ENCODE measurements at regions not wholly inside any gene's neighbourhood (a gene's known extent, or its start where the extent isn't known, plus 50 kb on each side); places are given as distances from the start of the nearest gene placed in this dataset.

DNA sequence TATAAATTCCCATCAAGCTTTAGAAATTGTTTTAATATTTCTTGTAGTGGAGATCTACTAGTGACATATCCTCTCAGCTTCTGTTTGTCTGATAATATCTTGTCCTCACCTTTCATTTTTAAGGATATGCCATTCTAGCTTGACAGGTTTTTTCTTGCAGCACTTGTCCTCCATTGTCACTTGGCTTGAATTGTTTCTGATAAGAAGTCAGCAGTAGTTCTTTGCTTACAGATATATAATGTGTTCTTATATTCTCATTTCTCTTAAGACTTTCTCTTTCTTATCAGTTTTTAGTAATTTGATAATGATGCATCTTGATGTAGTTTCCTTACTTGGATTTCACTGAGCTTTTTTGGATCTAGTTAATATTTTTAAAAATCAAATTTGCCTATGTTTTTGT is 120.6 kb upstream of the NUDT6 start:
- no peak for DNase-seq
- Mint-ChIP-seq H3K27ac (no peak overlapping the region), H3K4me1 (peaks cover 4% of the 10 kb centered on the region), H3K27me3 (no peaks in the 10 kb centered on the region), H3K9me3 (peaks cover 17% of the 10 kb centered on the region), H3K4me3 (no peak overlapping the region), H3K36me3 (ENCODE audit: low read depth) (peaks cover 44% of the 10 kb centered on the region)
- intact Hi-C loops (cut with micrococcal nuclease), result no loop called here

DNA sequence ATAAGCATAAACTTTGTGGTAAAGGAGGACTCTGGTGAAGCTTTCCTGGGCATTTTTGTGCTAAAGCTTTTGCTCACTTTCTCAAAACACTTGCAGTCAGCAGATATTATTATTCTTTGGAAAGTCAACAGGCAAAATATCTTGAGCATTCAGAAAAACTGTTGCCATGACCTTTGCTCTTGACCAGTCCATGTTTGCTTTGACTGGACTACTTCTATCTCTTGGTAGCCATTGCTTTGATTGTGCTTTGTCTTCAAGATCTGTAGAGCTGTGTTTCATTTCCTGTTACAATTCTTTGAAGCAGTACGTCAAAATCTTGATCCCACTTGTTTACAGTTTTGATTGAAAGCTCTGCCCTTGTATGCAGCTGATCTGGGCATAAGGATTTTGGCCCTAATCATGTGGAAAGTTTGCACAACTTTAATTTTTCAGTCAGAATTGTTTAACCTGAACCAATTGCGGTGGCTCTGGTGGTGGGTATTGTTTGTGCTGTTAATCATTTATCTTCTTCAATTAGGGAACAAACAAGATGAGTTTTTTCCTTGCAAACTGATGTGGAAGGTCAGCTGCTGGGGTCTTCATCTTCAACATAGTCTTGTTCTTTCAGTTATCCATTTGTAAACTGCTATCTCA is 121.5 kb upstream of the NUDT6 start:
- Mint-ChIP-seq H3K36me3 (ENCODE audit: low read depth) (peaks cover 49% of the 10 kb centered on the region), H3K27me3 (no peaks in the 10 kb centered on the region), H3K4me1 (peaks cover 4% of the 10 kb centered on the region), H3K4me3 (no peak overlapping the region), H3K9me3 (peaks cover 26% of the 10 kb centered on the region), H3K27ac (no peak overlapping the region)
- intact Hi-C loops (cut with micrococcal nuclease), result no loop called here
- no peak for DNase-seq

DNA sequence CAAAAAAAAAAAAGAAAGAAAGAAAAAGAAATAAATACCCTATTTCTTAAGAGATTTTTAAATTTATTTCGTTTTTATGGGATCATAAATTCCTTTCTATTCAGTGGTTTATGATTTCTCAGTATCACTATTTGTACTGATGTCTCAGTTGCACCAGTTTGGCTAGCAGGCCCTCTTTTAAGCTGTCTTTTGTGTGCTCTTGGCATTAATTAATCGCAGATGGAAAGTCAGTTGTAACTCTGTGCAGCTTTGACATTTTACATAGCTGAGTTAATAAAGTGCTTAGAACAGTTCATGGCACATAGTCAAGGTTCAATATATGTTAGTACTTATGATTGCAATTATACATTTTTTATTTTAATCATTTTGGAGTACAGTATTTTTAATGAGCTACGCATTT is 123.7 kb upstream of the NUDT6 start:
- intact Hi-C loops (cut with micrococcal nuclease), result no loop called here
- Mint-ChIP-seq H3K9me3 (peaks cover 33% of the 10 kb centered on the region), H3K4me1 (peaks cover 4% of the 10 kb centered on the region), H3K36me3 (ENCODE audit: low read depth) (peaks cover 53% of the 10 kb centered on the region), H3K27me3 (no peaks in the 10 kb centered on the region), H3K27ac (no peak overlapping the region), H3K4me3 (no peak overlapping the region)
- no peak for DNase-seq

DNA sequence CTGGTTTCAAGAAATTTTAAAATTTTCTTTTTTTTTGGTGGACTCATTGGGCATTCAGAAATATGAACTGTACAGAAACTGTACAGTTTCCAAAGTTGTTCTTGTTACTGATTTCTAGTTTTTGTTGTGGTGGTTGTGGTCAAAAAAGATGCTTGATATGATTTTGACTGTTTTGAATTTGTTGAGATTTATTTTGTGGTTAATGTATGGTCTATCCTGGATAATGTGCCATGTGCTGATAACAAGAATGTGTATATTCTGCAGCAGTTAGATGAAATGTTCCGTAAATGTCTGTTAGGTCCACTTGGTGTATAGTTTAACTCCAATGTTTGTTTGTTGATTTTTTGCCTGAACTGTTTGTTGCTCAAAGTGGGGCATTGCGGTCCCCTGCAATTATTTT is 127.6 kb upstream of the NUDT6 start:
- no peak for DNase-seq
- peaks cover 38% of the 10 kb centered on the region for H3K9me3 Mint-ChIP-seq
- no peaks in the 10 kb centered on the region for H3K4me1 Mint-ChIP-seq
- H3K4me3 Mint-ChIP-seq, result no peak overlapping the region
- H3K36me3 Mint-ChIP-seq (ENCODE audit: low read depth), result peaks cover 61% of the 10 kb centered on the region
- H3K27me3 Mint-ChIP-seq, result no peaks in the 10 kb centered on the region
- no peak overlapping the region for H3K27ac Mint-ChIP-seq
- intact Hi-C loops (cut with micrococcal nuclease), result no loop called here

DNA sequence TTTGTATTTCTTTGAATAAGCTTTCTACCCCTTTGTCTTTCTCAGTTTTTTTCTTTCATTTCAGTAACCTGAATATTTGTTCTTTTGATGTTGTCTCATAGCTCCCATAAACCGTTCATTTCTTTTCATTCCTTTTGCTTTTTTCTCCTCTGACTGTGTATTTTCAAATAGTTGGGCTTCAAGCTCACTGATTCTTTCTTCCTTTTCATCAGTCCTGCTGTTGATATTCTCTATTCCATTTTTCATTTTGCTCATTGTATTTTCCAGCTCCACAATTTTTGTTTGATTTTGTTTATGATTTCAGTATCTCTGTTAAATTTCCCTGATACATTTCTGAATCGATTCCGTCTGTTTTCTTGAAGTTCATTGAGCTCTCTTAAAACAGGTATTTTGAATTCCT is 129.6 kb upstream of the NUDT6 start:
- Mint-ChIP-seq H3K36me3 (ENCODE audit: low read depth) (peaks cover 58% of the 10 kb centered on the region), H3K27me3 (no peaks in the 10 kb centered on the region), H3K27ac (no peak overlapping the region), H3K4me1 (no peaks in the 10 kb centered on the region), H3K9me3 (peaks cover 34% of the 10 kb centered on the region), H3K4me3 (no peak overlapping the region)
- DNase-seq, result no peak
- intact Hi-C loops (cut with micrococcal nuclease), result no loop called here

DNA sequence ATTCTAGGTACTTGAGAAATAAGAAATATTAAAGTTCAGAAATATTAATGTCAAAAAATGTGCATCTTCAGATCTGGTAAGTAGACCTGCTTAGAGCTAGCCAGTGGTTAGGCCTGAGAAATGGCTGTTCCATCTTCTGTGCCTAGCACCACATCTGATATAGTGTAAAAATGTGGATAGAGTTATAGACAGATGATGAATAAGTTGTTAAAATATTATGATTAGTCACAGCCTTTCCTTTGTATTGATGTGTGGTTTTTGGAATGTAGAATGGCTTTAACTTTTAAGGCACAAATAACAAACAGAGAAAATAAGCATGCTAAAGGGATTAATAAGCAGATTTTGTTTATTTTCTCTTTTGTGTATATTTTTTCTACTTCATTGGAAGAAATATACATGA is 133.5 kb upstream of the NUDT6 start:
- Mint-ChIP-seq H3K27ac (no peak overlapping the region), H3K36me3 (ENCODE audit: low read depth) (peaks cover 61% of the 10 kb centered on the region), H3K9me3 (peaks cover 31% of the 10 kb centered on the region), H3K27me3 (no peaks in the 10 kb centered on the region), H3K4me3 (no peak overlapping the region), H3K4me1 (no peaks in the 10 kb centered on the region)
- no peak for DNase-seq
- intact Hi-C loops (cut with micrococcal nuclease), result no loop called here

DNA sequence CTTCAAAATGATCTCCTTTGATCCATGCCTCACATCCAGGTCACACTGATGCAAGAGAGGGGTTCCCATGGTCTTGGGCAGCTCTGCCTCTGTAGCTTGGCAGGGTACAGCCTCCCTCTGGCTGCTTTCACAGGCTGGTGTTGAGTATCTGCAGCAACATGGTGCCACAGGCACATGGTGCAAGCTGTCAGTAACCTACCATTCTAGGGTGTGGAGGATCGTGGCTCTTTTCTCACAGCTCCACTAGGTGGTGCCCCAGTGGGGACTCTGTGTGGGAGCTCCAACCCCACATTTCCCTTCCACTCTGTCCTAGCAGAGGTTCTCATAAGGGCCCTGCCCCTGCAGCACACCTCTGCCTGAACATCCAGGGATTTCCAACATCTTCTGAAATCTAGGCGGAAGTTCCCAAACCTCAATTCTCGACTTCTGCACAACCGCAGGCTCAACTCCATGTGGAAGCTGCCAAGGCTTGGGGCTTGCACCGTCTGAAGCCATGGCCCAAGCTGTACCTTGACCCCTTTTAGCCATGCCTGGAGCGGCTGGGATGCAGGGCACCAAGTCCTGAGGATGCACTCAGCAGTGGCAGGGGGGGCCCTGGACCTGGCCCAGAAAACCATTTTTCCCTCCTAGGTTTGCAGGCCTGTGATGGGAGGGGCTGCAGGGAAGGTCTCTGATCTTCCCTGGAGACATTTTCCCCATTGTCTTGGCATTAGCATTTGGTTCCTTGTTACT is 137.8 kb upstream of the NUDT6 start:
- Mint-ChIP-seq H3K4me1 (no peaks in the 10 kb centered on the region), H3K36me3 (ENCODE audit: low read depth) (peaks cover 39% of the 10 kb centered on the region), H3K27me3 (no peaks in the 10 kb centered on the region), H3K27ac (no peak overlapping the region), H3K4me3 (no peak overlapping the region), H3K9me3 (peaks cover 20% of the 10 kb centered on the region)
- DNase-seq, result no peak
- intact Hi-C loops (cut with micrococcal nuclease), result no loop called here

DNA sequence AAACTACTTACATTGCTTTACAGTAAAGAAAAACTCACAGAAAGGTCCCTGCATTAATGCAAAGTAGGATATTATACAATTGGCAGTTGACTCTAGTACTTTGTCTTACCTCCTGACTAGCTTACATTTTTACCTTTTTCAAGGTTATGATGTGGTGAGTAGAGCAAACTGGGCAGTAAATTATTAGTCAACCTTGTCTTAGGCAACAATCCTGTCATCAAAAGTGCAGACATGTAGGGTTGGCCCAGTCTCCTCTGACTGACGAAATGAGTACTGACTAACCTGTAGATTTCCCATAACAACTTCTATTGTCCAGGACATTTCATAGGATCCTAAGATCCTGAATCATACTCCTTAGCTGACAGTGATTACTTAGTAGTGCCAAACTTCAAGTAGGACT is 142.0 kb upstream of the NUDT6 start:
- H3K9me3 Mint-ChIP-seq, result peaks cover 10% of the 10 kb centered on the region
- H3K36me3 Mint-ChIP-seq (ENCODE audit: low read depth), result peaks cover 22% of the 10 kb centered on the region
- no peak overlapping the region for H3K27ac Mint-ChIP-seq
- intact Hi-C loops (cut with micrococcal nuclease), result no loop called here
- H3K4me3 Mint-ChIP-seq, result no peak overlapping the region
- H3K4me1 Mint-ChIP-seq, result no peaks in the 10 kb centered on the region
- no peaks in the 10 kb centered on the region for H3K27me3 Mint-ChIP-seq
- DNase-seq, result no peak

DNA sequence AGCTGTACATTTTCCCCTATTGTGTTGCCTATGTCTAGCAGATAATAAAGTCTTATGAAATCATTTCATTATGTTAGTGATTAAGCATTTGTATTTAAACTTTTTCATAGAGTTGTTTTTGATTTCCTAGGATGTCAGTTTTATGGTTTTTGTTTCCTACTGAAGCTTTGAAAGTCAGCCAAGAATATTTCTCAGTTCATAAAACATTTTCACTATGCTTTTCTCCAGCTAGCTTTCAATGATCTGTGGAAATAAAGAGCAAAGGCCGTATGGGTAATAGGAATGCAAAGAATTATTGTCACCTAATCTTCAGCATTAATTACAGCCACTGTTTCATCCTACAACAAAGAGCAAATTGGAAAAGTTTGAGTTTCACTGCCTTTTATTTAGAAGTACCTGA is 145.7 kb upstream of the NUDT6 start:
- intact Hi-C loops (cut with micrococcal nuclease), result no loop called here
- no peak overlapping the region for H3K4me3 Mint-ChIP-seq
- no peaks in the 10 kb centered on the region for H3K27me3 Mint-ChIP-seq

DNA sequence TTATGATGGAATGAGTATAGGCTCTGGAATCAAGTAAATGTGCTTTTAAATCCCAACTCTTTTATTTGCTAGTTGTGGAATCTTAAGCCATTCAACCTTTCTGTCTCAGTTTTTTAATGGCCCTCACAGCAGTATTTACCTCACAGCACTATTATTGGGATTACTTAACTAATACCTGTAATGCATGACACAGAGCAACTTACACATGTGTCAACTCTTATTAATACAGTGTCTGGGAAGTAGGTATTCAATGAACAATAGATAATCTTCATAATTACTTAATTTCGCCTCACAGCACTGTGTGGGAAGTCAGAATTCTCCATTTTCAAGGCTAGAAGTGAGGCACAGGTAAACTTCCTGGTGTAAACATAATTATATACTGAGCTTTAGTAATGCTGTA is 149.7 kb upstream of the NUDT6 start:
- no peaks in the 10 kb centered on the region for H3K27me3 Mint-ChIP-seq
- intact Hi-C loops (cut with micrococcal nuclease), result no loop called here
- H3K27ac Mint-ChIP-seq, result no peak overlapping the region
- no peaks in the 10 kb centered on the region for H3K9me3 Mint-ChIP-seq
- H3K4me1 Mint-ChIP-seq, result no peaks in the 10 kb centered on the region
- no peak overlapping the region for H3K4me3 Mint-ChIP-seq
- no peak for DNase-seq
- H3K36me3 Mint-ChIP-seq (ENCODE audit: low read depth), result no peaks in the 10 kb centered on the region

More for the DNA sequence above, 145.7 kb upstream of the NUDT6 start:
- H3K27ac Mint-ChIP-seq, result no peak overlapping the region
- no peak for DNase-seq
- H3K9me3 Mint-ChIP-seq, result no peaks in the 10 kb centered on the region
- H3K36me3 Mint-ChIP-seq (ENCODE audit: low read depth), result peaks cover 3% of the 10 kb centered on the region
- no peaks in the 10 kb centered on the region for H3K4me1 Mint-ChIP-seq

DNA sequence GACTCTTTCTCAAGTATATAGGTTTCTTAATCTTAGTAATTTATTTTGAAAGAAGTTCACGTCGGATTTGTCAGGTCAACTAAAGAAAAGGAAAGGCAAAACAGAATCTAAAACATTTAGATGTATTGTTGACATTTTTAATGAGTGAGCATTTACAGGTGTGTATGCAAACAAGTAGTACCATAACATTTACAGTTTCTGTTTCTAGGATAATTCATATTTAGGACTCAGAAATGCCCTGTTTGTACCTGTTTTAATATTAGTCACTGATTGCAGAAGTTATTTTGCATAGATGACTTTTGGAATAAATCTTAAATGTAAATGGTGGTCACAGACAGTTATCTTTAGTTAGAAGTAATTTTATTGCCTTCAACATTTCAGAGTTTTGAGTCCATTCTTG is 151.3 kb upstream of the NUDT6 start:
- H3K27me3 Mint-ChIP-seq, result no peaks in the 10 kb centered on the region
- H3K36me3 Mint-ChIP-seq (ENCODE audit: low read depth), result no peaks in the 10 kb centered on the region
- DNase-seq, result no peak
- H3K4me1 Mint-ChIP-seq, result no peaks in the 10 kb centered on the region
- intact Hi-C loops (cut with micrococcal nuclease), result no loop called here
- no peaks in the 10 kb centered on the region for H3K9me3 Mint-ChIP-seq
- no peak overlapping the region for H3K27ac Mint-ChIP-seq
- H3K4me3 Mint-ChIP-seq, result no peak overlapping the region

DNA sequence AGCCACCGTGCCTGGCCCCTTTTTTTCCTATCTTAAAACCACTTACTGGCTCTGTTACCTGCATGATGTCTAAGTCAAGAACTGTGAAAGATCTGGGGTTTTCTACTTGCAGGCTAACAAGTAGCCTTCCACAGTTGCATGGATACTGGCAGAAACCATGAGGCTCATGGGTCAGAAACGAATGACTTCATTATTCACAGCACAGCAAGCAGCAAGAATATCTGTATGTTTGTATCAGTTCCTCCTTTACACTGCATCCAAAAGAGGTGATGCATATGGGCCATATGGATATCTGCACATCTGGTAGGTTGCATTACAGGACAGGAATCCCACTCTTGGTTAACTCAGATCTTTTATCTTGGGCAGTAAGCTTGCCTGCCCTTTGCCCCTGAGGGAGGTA is 154.9 kb upstream of the NUDT6 start:
- Mint-ChIP-seq H3K27ac (no peak overlapping the region), H3K4me1 (peaks cover 2% of the 10 kb centered on the region), H3K36me3 (ENCODE audit: low read depth) (peaks cover 12% of the 10 kb centered on the region), H3K27me3 (no peaks in the 10 kb centered on the region), H3K4me3 (no peak overlapping the region), H3K9me3 (no peaks in the 10 kb centered on the region)
- intact Hi-C loops (cut with micrococcal nuclease), result no loop called here
- DNase-seq, result no peak

DNA sequence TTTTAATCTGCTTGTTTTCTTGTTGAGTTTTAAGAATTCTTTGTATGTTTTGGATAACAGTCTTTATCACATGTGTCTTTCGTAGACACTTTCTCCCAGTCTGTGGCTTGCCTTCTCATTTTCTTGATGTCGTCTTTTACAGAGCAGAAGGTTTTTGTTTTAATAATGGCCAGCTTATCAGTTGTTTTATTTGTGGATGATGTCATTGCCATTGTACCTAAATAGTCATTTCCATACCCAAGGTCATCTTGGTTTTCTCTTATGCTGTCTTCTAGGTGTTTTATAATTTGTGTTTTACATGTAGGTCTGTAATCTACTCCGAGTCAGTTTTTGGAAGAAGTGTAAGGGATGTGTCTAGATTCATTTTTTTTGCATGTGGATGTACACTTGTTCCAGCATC is 159.6 kb upstream of the NUDT6 start:
- no peak overlapping the region for H3K4me3 Mint-ChIP-seq
- no peak overlapping the region for H3K27ac Mint-ChIP-seq
- H3K36me3 Mint-ChIP-seq (ENCODE audit: low read depth), result peaks cover 21% of the 10 kb centered on the region
- intact Hi-C loops (cut with micrococcal nuclease), result no loop called here
- H3K4me1 Mint-ChIP-seq, result peaks cover 2% of the 10 kb centered on the region
- H3K9me3 Mint-ChIP-seq, result no peaks in the 10 kb centered on the region
- DNase-seq, result no peak
- H3K27me3 Mint-ChIP-seq, result no peaks in the 10 kb centered on the region

DNA sequence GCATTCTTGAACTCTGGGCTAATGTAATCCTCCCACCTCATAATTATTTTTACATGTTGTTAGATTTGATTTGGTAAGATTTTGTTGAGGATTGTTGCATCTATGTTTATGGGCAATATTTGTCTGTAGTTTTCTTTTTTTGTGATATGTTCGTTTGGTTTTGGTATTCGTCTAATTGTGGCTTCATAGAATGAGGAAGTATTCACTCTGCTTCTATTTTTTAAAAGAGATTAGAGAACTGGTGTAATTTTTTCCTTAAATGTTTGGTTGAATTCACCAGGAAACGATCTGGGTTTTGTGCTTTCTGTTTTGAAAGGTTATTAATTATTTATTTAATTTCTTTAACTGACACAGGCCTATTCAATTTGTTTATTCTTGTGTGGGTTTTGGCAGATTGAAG is 161.2 kb upstream of the NUDT6 start:
- Mint-ChIP-seq H3K4me1 (peaks cover 2% of the 10 kb centered on the region), H3K9me3 (no peaks in the 10 kb centered on the region), H3K4me3 (no peak overlapping the region), H3K27ac (no peak overlapping the region), H3K36me3 (ENCODE audit: low read depth) (peaks cover 29% of the 10 kb centered on the region), H3K27me3 (no peaks in the 10 kb centered on the region)
- intact Hi-C loops (cut with micrococcal nuclease), result no loop called here
- DNase-seq, result no peak

DNA sequence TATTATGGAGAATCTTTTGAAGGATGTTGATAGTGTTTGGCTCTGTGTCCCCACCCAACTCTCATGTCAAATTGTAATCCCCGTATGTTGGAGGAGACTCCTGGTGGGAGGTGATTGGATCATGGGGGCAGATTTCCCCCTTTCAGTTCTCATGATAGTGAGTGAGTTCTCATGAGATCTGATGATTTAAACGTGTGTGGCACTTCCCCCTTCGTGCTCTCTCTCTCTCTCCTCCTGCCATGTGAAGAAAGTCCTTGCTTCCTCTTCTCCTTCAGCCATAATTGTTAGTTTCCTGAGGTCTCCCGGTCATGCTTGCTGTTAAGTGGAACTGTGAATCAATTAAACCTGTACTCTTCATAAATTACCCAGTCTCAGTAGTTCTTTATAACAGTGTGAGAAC is 166.1 kb upstream of the NUDT6 start:
- H3K4me3 Mint-ChIP-seq, result no peak overlapping the region
- H3K27me3 Mint-ChIP-seq, result no peaks in the 10 kb centered on the region
- no peak overlapping the region for H3K27ac Mint-ChIP-seq
- no peak for DNase-seq
- peaks cover 31% of the 10 kb centered on the region for H3K36me3 Mint-ChIP-seq (ENCODE audit: low read depth)
- peaks cover 3% of the 10 kb centered on the region for H3K9me3 Mint-ChIP-seq
- intact Hi-C loops (cut with micrococcal nuclease), result no loop called here
- H3K4me1 Mint-ChIP-seq, result no peaks in the 10 kb centered on the region
